Activated CD4-positive, alpha-beta T cell treated with anti-CD3 and anti-CD28 coated beads, Interleukin-2, amount 10 ng/mL, durations not matched to agents 24 days and 14 days (primary cell): ENCODE measurements at regions not wholly inside any gene's neighbourhood (a gene's known extent, or its start where the extent isn't known, plus 50 kb on each side); places are given as distances from the start of the nearest gene placed in this dataset.

Experiments used
- DNase-seq: peaks from one replicate; pipeline ENCODE4 v3.0.0; 2022
- H3K27ac Mint-ChIP-seq: one replicate; pipeline ENCODE4 v1.8.0; 2022; ENCODE audit warnings: mild to moderate bottlenecking, mixed read lengths
- H3K27me3 Mint-ChIP-seq: one replicate; pipeline ENCODE4 v1.8.0; 2022; ENCODE audit warnings: mixed read lengths
- H3K36me3 Mint-ChIP-seq: one replicate; pipeline ENCODE4 v1.8.0; 2022; ENCODE audit warnings: low read depth, mild to moderate bottlenecking, mixed read lengths
- H3K4me1 Mint-ChIP-seq: one replicate; pipeline ENCODE4 v1.8.0; 2021; ENCODE audit warnings: mixed read lengths
- H3K4me3 Mint-ChIP-seq: one replicate; pipeline ENCODE4 v1.8.0; 2022; ENCODE audit warnings: mild to moderate bottlenecking, moderate library complexity, mixed read lengths
- H3K9me3 Mint-ChIP-seq: one replicate; pipeline ENCODE4 v1.8.0; 2021; ENCODE audit warnings: mixed read lengths
- intact Hi-C: fragments of 100-400 bp; cut with micrococcal nuclease; formaldehyde crosslinking; loops from one replicate; pipeline ENCODE4 v1.15.1; 2023

- H3K9me3 Mint-ChIP-seq, result no peaks in the 10 kb centered on the region
- intact Hi-C loops, result no loop called here
- H3K4me1 Mint-ChIP-seq, result no peaks in the 10 kb centered on the region
- H3K27me3 Mint-ChIP-seq, result no peaks in the 10 kb centered on the region
- no peak for DNase-seq
- H3K4me3 Mint-ChIP-seq, result no peak overlapping the region
- H3K27ac Mint-ChIP-seq, result no peak overlapping the region
- no peaks in the 10 kb centered on the region for H3K36me3 Mint-ChIP-seq
These were observed 343.2 kb upstream of the TRAM1L1 start for GRCh38 chr4:117428536-117428935.

DNA sequence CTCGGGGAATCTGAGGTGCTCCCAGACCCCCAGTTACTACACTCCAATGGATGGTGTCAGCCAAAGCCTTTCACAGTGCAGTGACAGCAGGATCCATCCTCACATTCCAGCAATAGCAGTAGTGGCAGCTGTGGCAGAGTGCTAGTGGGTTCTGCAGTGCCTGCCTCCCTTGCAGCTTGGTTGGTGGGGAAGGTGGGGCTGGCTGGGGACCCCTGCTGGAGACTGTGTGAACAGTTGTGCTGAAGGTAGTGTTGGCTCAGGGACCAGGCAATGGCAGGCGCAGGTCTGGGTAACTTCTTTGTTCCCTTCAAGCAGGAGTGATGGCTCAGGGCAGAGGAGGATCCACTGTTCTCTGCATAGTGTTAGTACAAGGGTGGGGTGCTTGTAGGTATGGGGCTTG lies 343.7 kb upstream of the TRAM1L1 start:
- Mint-ChIP-seq H3K4me3 (no peak overlapping the region), H3K27me3 (no peaks in the 10 kb centered on the region)

DNA sequence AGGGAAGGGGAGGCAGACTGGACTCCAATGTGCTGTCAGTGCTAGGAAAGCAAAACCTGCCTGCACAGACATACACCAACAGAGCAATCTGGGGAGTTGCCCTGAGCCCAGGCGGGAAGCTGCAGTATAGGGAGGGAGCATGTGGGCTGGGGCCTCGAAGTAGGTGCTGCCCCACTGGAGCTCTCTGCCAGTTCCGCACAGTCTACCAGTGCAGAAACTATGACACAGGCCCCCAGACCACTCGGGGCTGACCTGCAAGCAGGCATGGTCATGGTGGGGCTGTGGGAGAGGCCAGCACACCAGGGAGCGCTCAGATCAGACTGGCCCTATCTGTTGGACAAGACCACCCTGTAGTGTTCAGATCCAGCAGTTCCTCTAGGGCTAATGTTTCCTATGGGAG lies 344.1 kb upstream of the TRAM1L1 start:
- no peaks in the 10 kb centered on the region for H3K9me3 Mint-ChIP-seq
- intact Hi-C loops, result no loop called here
- no peaks in the 10 kb centered on the region for H3K27me3 Mint-ChIP-seq
- no peaks in the 10 kb centered on the region for H3K36me3 Mint-ChIP-seq
- H3K4me3 Mint-ChIP-seq, result no peak overlapping the region
- no peaks in the 10 kb centered on the region for H3K4me1 Mint-ChIP-seq
- DNase-seq, result no peak
- H3K27ac Mint-ChIP-seq, result no peak overlapping the region

More for the DNA sequence above, 343.7 kb upstream of the TRAM1L1 start:
- Mint-ChIP-seq H3K36me3 (no peaks in the 10 kb centered on the region), H3K27ac (no peak overlapping the region), H3K4me1 (no peaks in the 10 kb centered on the region), H3K9me3 (no peaks in the 10 kb centered on the region)
- DNase-seq, result no peak
- intact Hi-C loops, result no loop called here

GRCh38 chr4:117434424-117434823 lies 349.0 kb upstream of the TRAM1L1 start:
- Mint-ChIP-seq H3K4me3 (no peak overlapping the region), H3K27ac (no peak overlapping the region), H3K27me3 (no peaks in the 10 kb centered on the region), H3K36me3 (no peaks in the 10 kb centered on the region), H3K4me1 (no peaks in the 10 kb centered on the region), H3K9me3 (no peaks in the 10 kb centered on the region)
- intact Hi-C loops, result no loop called here
- no peak for DNase-seq

GRCh38 chr4:117447925-117448324 lies 362.5 kb upstream of the TRAM1L1 start:
- DNase-seq, result peak; percentile 68

DNA sequence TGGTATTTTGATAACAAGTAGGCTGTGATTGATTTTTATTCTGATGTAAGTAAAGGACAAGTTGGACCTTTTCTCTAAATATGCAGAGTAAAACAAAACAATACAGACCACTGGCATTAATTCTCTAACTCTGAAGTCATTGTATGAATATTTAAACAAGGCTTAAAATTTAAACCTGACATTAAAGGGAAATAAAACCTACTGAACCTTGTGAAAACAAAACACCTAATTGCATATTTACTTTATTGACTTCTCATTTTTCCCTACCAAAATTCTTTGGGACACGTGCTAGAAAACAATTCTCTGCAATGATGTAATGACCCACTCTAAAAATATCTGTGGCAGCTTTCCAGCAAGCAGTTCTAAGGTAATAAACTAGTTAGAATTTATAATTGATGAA lies 369.7 kb upstream of the TRAM1L1 start:
- no peak for DNase-seq
- no peaks in the 10 kb centered on the region for H3K4me1 Mint-ChIP-seq
- intact Hi-C loops, result no loop called here
- H3K27me3 Mint-ChIP-seq, result no peaks in the 10 kb centered on the region
- no peaks in the 10 kb centered on the region for H3K9me3 Mint-ChIP-seq
- H3K4me3 Mint-ChIP-seq, result no peak overlapping the region
- no peaks in the 10 kb centered on the region for H3K36me3 Mint-ChIP-seq
- no peak overlapping the region for H3K27ac Mint-ChIP-seq

More at GRCh38 chr4:117447925-117448324, 362.5 kb upstream of the TRAM1L1 start:
- H3K4me1 Mint-ChIP-seq, result no peaks in the 10 kb centered on the region
- no peak overlapping the region for H3K4me3 Mint-ChIP-seq
- H3K9me3 Mint-ChIP-seq, result no peaks in the 10 kb centered on the region
- intact Hi-C loops, result loop anchor here (5.0 to 10.0 kb wide), 2 partner anchors 777 to 824 kb away; no protein-coding TSS in a partner anchor
- no peaks in the 10 kb centered on the region for H3K27me3 Mint-ChIP-seq
- no peak overlapping the region for H3K27ac Mint-ChIP-seq
- no peaks in the 10 kb centered on the region for H3K36me3 Mint-ChIP-seq

GRCh38 chr4:117466388-117466787 lies 381.0 kb upstream of the TRAM1L1 start:
- Mint-ChIP-seq H3K27me3 (no peaks in the 10 kb centered on the region), H3K9me3 (no peaks in the 10 kb centered on the region), H3K4me3 (no peak overlapping the region), H3K36me3 (no peaks in the 10 kb centered on the region), H3K27ac (no peak overlapping the region), H3K4me1 (no peaks in the 10 kb centered on the region)
- DNase-seq, result no peak
- intact Hi-C loops, result no loop called here

DNA sequence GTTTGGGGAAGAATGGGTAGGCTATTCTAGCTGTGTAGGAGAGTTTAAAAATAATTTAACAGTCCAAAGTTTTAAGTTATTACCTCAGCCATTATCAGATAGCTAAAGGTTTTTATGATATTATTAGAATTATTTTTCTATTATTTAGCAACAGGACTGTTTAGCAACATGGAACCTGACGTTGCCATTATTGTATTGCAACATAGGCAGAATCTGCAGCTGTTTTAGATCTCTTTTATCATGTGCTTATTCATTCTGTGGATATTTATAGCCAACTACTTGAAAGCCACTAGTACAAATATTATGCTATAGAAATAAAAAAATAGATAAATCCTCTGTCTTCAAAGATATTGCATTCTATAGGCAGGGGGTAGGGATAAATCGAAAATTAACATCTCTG lies 382.0 kb upstream of the TRAM1L1 start:
- DNase-seq, result no peak
- Mint-ChIP-seq H3K27ac (no peak overlapping the region), H3K36me3 (no peaks in the 10 kb centered on the region), H3K4me3 (no peak overlapping the region), H3K4me1 (no peaks in the 10 kb centered on the region), H3K27me3 (no peaks in the 10 kb centered on the region), H3K9me3 (no peaks in the 10 kb centered on the region)
- intact Hi-C loops, result no loop called here

GRCh38 chr4:117474987-117475386 lies 389.6 kb upstream of the TRAM1L1 start:
- Mint-ChIP-seq H3K27me3 (no peaks in the 10 kb centered on the region), H3K9me3 (no peaks in the 10 kb centered on the region), H3K36me3 (no peaks in the 10 kb centered on the region), H3K4me3 (no peak overlapping the region), H3K4me1 (no peaks in the 10 kb centered on the region), H3K27ac (no peak overlapping the region)
- intact Hi-C loops, result no loop called here
- no peak for DNase-seq

GRCh38 chr4:117477925-117478324 lies 392.5 kb upstream of the TRAM1L1 start:
- Mint-ChIP-seq H3K4me3 (no peak overlapping the region), H3K9me3 (no peaks in the 10 kb centered on the region), H3K27me3 (no peaks in the 10 kb centered on the region), H3K36me3 (no peaks in the 10 kb centered on the region), H3K27ac (no peak overlapping the region), H3K4me1 (no peaks in the 10 kb centered on the region)
- DNase-seq, result no peak
- intact Hi-C loops, result no loop called here

GRCh38 chr4:117478702-117479101 lies 393.3 kb upstream of the TRAM1L1 start:
- no peaks in the 10 kb centered on the region for H3K4me1 Mint-ChIP-seq
- no peak overlapping the region for H3K4me3 Mint-ChIP-seq
- no peak overlapping the region for H3K27ac Mint-ChIP-seq
- H3K9me3 Mint-ChIP-seq, result no peaks in the 10 kb centered on the region
- DNase-seq, result no peak
- H3K27me3 Mint-ChIP-seq, result no peaks in the 10 kb centered on the region
- intact Hi-C loops, result no loop called here
- no peaks in the 10 kb centered on the region for H3K36me3 Mint-ChIP-seq

DNA sequence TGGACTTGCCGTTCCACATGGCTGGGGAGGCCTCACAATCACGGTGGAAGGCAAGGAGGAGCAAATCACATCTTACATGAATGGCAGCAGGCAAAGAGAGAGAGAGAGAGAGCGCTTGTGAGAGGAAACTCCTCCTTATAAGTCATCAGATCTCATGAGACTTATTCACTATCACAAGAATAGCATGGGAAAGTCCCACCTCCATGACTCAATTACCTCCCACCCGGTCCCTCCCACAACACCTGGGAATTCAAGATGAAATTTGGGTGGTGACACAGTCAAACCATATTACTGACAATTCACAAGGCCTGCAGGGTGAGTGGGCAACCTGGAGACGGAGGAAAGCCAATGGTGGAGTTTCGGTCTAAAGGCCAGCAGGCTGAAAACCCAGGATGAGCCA lies 394.3 kb upstream of the TRAM1L1 start:
- no peak for DNase-seq

DNA sequence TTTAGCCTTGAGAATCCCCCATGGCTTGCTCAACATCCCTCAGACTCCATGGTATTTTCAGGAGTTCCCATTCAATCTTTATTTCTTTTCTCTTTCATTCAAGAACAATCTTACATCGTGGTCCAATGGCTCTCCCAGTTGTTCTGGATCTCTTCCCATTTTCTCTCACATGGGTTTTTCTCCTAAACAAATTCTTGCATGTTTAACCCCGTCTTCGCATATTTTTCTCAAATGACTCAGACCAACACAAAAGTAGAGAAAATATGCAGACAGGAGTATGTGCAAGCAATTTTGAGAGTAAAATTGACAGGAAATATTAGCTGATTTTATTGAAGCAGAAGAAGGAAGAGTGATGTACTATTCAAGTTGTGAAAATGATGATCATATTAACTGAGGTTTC lies 396.4 kb upstream of the TRAM1L1 start:
- H3K9me3 Mint-ChIP-seq, result no peaks in the 10 kb centered on the region
- H3K4me3 Mint-ChIP-seq, result no peak overlapping the region
- no peaks in the 10 kb centered on the region for H3K27me3 Mint-ChIP-seq
- no peaks in the 10 kb centered on the region for H3K36me3 Mint-ChIP-seq
- H3K27ac Mint-ChIP-seq, result no peak overlapping the region
- H3K4me1 Mint-ChIP-seq, result no peaks in the 10 kb centered on the region
- no peak for DNase-seq
- intact Hi-C loops, result no loop called here

More for the DNA sequence above, 394.3 kb upstream of the TRAM1L1 start:
- Mint-ChIP-seq H3K36me3 (no peaks in the 10 kb centered on the region), H3K4me3 (no peak overlapping the region), H3K9me3 (no peaks in the 10 kb centered on the region), H3K27me3 (no peaks in the 10 kb centered on the region), H3K4me1 (no peaks in the 10 kb centered on the region), H3K27ac (no peak overlapping the region)
- intact Hi-C loops, result no loop called here

DNA sequence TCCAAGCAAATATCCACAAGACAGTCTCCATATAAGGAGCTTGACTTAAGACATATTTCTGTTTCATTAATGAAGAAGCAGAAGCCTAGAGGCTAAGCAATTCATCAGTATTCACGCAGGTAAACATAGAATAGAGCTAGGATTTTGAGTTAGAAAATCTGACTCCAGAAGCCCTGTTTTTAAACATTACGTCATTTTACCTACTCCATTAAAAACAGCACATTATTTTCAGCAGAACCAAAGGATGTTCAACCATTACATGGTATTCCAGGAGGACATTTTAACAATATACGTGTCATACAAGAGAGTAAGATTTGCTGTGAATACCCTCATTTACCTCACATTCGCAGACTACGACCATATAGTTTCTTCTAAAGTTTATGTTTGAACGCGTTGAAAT lies 403.3 kb upstream of the TRAM1L1 start:
- no peaks in the 10 kb centered on the region for H3K4me1 Mint-ChIP-seq
- H3K4me3 Mint-ChIP-seq, result no peak overlapping the region
- no peak overlapping the region for H3K27ac Mint-ChIP-seq
- H3K36me3 Mint-ChIP-seq, result no peaks in the 10 kb centered on the region
- intact Hi-C loops, result no loop called here
- no peaks in the 10 kb centered on the region for H3K9me3 Mint-ChIP-seq
- no peaks in the 10 kb centered on the region for H3K27me3 Mint-ChIP-seq
- no peak for DNase-seq

DNA sequence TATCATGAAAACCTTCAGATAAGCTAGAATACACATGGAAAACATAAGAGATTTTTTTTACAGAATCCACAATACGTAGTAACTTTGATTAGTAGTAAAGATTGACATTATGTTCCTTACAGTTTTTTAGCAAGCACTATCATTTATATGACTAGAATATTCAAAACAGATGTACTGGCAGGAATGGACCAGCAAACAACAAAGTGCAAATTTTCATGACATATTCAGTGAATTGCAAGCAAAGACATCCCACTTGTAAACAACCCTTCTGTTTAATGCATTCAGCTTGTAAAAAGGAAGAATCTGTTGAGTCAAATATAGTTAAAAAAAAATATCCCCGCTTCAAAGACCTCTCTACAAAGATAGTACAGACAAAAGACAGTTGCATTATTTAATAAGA lies 403.7 kb upstream of the TRAM1L1 start:
- intact Hi-C loops, result no loop called here
- no peaks in the 10 kb centered on the region for H3K4me1 Mint-ChIP-seq
- no peaks in the 10 kb centered on the region for H3K27me3 Mint-ChIP-seq
- H3K36me3 Mint-ChIP-seq, result no peaks in the 10 kb centered on the region
- no peak for DNase-seq
- H3K4me3 Mint-ChIP-seq, result no peak overlapping the region
- no peaks in the 10 kb centered on the region for H3K9me3 Mint-ChIP-seq
- H3K27ac Mint-ChIP-seq, result no peak overlapping the region
